Caco-2 (cell line): ENCODE measurements at regions not wholly inside any gene's neighbourhood (a gene's known extent, or its start where the extent isn't known, plus 50 kb on each side); places are given as distances from the start of the nearest gene placed in this dataset.

ENCODE experiments used
- BruUV-seq: library from RNA; stranded (reverse); fragments of 400-500 nt; replicated peaks from 2 replicates; lab custom pipeline; 2021; lab: Mats Ljungman, UMichigan
- CTCF ChIA-PET: fragments of 300-600 bp; sonication (Branson Sonifier 250); formaldehyde crosslinking; loops from one replicate; lab custom pipeline; 2022; ENCODE audit warnings: antibody characterized with exemption; lab: Charles Lee
- POLR2A ChIA-PET: fragments of 300-600 bp; sonication (Branson Sonifier 250); formaldehyde crosslinking; loops from one replicate; lab custom pipeline; 2022; ENCODE audit warnings: antibody characterized with exemption; lab: Charles Lee
- DNase-seq, 2 experiments: peaks; one replicate each; pipeline versions ENCODE4 v3.0.0 to v3.0.0-alpha.2; 2020 to 2022
- H3K27me3 ChIP-seq: replicated peaks from 2 replicates; pipeline ENCODE4 v1.6.0; 2011; ENCODE audit warnings: low read length; ENCODE audit not compliant: control insufficient read depth, insufficient read depth
- H3K36me3 ChIP-seq: 2 replicates; pipeline ENCODE4 v1.5.1; 2011; ENCODE audit warnings: low read length; ENCODE audit not compliant: control insufficient read depth, insufficient read depth
- H3K4me1 ChIP-seq: fragments of 250-450 bp; sonication (Bioruptor Pico); 2 replicates; pipeline ENCODE4 v1.5.1; 2020; ENCODE audit warnings: mild to moderate bottlenecking
- H3K4me3 ChIP-seq: 2 replicates; pipeline ENCODE4 v1.5.1; 2011; ENCODE audit warnings: low read depth, mild to moderate bottlenecking, control low read depth, low read length
- H3K9me3 ChIP-seq: fragments of 250-450 bp; sonication (Bioruptor Pico); 2 replicates; pipeline ENCODE4 v1.5.1; 2020; ENCODE audit warnings: mild to moderate bottlenecking, moderate library complexity
- H3K27ac Mint-ChIP-seq: one replicate; pipeline ENCODE4 v1.8.0; 2022; ENCODE audit warnings: mixed read lengths; ENCODE audit not compliant: unreplicated experiment
- H3K27me3 Mint-ChIP-seq: one replicate; pipeline ENCODE4 v1.8.0; 2022; ENCODE audit warnings: mixed read lengths; ENCODE audit not compliant: insufficient read depth, unreplicated experiment
- H3K36me3 Mint-ChIP-seq: one replicate; pipeline ENCODE4 v1.8.0; 2022; ENCODE audit warnings: mild to moderate bottlenecking, mixed read lengths; ENCODE audit not compliant: insufficient read depth, unreplicated experiment
- H3K4me1 Mint-ChIP-seq: one replicate; pipeline ENCODE4 v1.8.0; 2022; ENCODE audit warnings: low read depth, mixed read lengths; ENCODE audit not compliant: unreplicated experiment
- H3K4me3 Mint-ChIP-seq: one replicate; pipeline ENCODE4 v1.8.0; 2022; ENCODE audit warnings: mild to moderate bottlenecking, moderate library complexity, mixed read lengths; ENCODE audit not compliant: unreplicated experiment
- H3K9me3 Mint-ChIP-seq: one replicate; pipeline ENCODE4 v1.8.0; 2022; ENCODE audit warnings: mixed read lengths; ENCODE audit not compliant: unreplicated experiment
- intact Hi-C: fragments of 100-400 bp; cut with micrococcal nuclease; formaldehyde crosslinking; loops from one replicate; pipeline ENCODE4 v1.10.0; 2022; ENCODE audit not compliant: unreplicated experiment
- TF ChIP-seq, protein P1 (sequence below), 2 experiments: fragments of 200-600 bp in 1 of 2; IDR thresholded peaks; 1 replicate in 1 of 2; 2 replicates in 1 of 2; pipeline versions ENCODE4 v1.5.1 to v1.8.0; 2011 to 2022; ENCODE audit warnings: antibody characterized with exemption in 1 of 2, control low read depth in 1 of 2, inconsistent platforms in 1 of 2, low read depth in 1 of 2, low read length in 1 of 2, mild to moderate bottlenecking in 1 of 2, moderate library complexity in 1 of 2; ENCODE audit not compliant: insufficient read depth in 1 of 2, severe bottlenecking in 1 of 2, unreplicated experiment in 1 of 2

DNA sequence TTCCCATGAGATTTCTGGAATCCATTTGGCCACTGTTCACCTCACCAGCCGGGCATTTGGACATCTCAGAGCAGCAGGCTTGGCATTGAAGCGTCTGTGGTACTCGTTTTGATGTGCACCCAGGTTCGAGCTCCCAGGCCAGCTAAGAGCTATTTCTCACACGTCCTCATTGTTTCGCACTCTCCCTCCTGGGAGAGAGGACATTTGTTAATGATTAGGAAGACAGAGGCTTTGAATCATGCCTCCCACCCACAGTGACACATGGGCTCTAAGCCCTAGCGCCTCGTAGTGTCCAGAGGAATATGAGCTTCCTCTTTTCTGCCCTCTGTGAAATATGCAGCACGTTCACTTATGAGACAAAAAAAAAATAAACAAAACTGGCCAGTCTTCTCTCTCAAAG, 361.8 kb downstream of the RND3 start:
- ChIA-PET CTCF (no interaction called here), POLR2A (interaction anchor here (0.7 kb wide), 1 partner anchor 340 kb away, joined by 3 read pairs; no protein-coding TSS in a partner anchor)
- H3K4me1 Mint-ChIP-seq = peaks cover 17% of the 10 kb centered on the region
- Histone ChIP-seq H3K9me3 (no peaks in the 10 kb centered on the region; the same call in 1 of the 2 replicates), H3K27me3 (no peaks in the 10 kb centered on the region), H3K4me1 (peaks cover 23% of the 10 kb centered on the region), H3K4me3 (no peak overlapping the region), H3K36me3 (no peaks in the 10 kb centered on the region)
- no peak for DNase-seq
- peaks cover 10% of the 10 kb centered on the region for H3K9me3 Mint-ChIP-seq
- no TSS peak for BruUV-seq
- H3K27ac Mint-ChIP-seq = no peak overlapping the region
- no peaks in the 10 kb centered on the region for H3K27me3 Mint-ChIP-seq
- no peak overlapping the region for H3K4me3 Mint-ChIP-seq
- TF ChIP-seq, protein P1, sequence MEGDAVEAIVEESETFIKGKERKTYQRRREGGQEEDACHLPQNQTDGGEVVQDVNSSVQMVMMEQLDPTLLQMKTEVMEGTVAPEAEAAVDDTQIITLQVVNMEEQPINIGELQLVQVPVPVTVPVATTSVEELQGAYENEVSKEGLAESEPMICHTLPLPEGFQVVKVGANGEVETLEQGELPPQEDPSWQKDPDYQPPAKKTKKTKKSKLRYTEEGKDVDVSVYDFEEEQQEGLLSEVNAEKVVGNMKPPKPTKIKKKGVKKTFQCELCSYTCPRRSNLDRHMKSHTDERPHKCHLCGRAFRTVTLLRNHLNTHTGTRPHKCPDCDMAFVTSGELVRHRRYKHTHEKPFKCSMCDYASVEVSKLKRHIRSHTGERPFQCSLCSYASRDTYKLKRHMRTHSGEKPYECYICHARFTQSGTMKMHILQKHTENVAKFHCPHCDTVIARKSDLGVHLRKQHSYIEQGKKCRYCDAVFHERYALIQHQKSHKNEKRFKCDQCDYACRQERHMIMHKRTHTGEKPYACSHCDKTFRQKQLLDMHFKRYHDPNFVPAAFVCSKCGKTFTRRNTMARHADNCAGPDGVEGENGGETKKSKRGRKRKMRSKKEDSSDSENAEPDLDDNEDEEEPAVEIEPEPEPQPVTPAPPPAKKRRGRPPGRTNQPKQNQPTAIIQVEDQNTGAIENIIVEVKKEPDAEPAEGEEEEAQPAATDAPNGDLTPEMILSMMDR (IDR thresholded peaks at IDR 0.05; ENCODE audit: insufficient read depth in 1 of 2, low read depth in 1 of 2, low read length in 1 of 2, severe bottlenecking in 1 of 2, unreplicated experiment in 1 of 2) = no peak
- no peaks in the 10 kb centered on the region for H3K36me3 Mint-ChIP-seq
- intact Hi-C loops = no loop called here

DNA sequence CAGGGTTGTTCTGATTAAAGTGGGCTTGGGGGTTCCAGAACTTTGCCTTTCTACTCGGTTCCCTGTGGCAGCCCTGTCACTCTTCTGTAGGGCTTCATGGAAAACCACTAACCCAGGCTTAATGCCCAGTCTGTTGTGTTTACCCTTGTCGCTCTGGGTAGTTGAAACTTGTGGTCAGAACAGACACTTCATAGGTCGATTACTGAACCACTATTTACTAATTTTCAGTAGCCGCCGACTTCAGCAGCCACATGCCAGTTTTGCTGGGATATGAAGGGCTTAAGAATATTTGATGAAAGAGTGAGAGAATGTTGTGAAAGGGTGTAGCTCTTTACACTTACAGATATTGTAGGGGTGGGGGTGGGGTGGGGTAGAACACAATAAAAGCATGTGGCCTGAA, 362.3 kb downstream of the RND3 start:
- POLR2A ChIA-PET = no interaction called here
- no peak for DNase-seq
- TF ChIP-seq, protein P1 (IDR thresholded peaks at IDR 0.05; ENCODE audit: insufficient read depth in 1 of 2, low read depth in 1 of 2, low read length in 1 of 2, severe bottlenecking in 1 of 2, unreplicated experiment in 1 of 2) = no peak
- Mint-ChIP-seq H3K9me3 (peaks cover 10% of the 10 kb centered on the region), H3K4me1 (peaks cover 12% of the 10 kb centered on the region), H3K36me3 (no peaks in the 10 kb centered on the region), H3K27me3 (no peaks in the 10 kb centered on the region), H3K27ac (no peak overlapping the region), H3K4me3 (no peak overlapping the region)
- no peak overlapping the region for H3K4me3 ChIP-seq
- BruUV-seq = no TSS peak
- CTCF ChIA-PET = no interaction called here
- no peaks in the 10 kb centered on the region for H3K27me3 ChIP-seq
- no peaks in the 10 kb centered on the region for H3K36me3 ChIP-seq
- no peaks in the 10 kb centered on the region for H3K9me3 ChIP-seq
- intact Hi-C loops = no loop called here
- H3K4me1 ChIP-seq = 0 out of 2 replicates have a peak, but pooled peaks cover 18% of the 10 kb centered on the region

DNA sequence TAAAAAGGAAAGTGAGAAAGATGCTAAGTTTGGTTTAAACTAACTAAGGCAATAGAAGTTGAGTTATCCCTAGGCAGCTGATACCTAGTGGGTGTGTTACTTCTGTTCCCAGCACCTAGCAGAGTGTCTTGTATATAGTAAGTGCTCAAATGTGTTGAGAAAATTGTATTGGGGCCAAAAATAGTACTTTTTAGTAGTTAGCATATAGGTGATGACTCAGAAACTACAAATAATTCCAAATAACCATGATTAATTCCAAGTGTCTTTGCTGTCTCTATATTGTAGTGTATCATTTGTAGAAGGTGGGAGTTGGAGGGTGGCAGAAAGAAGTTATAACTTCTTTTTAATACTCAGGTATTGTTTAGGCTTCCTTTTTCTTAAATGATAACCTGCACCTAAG, 362.7 kb downstream of the RND3 start:
- H3K27me3 Mint-ChIP-seq = no peaks in the 10 kb centered on the region
- H3K9me3 Mint-ChIP-seq = peaks cover 10% of the 10 kb centered on the region
- no peaks in the 10 kb centered on the region for H3K36me3 ChIP-seq
- ChIA-PET POLR2A (no interaction called here), CTCF (no interaction called here)
- DNase-seq = no peak
- no peak overlapping the region for H3K27ac Mint-ChIP-seq
- no peak overlapping the region for H3K4me3 Mint-ChIP-seq
- H3K9me3 ChIP-seq = no peaks in the 10 kb centered on the region
- intact Hi-C loops = no loop called here
- H3K4me1 ChIP-seq = 0 out of 2 replicates have a peak, but pooled peaks cover 13% of the 10 kb centered on the region
- TF ChIP-seq, protein P1 (IDR thresholded peaks at IDR 0.05; ENCODE audit: insufficient read depth in 1 of 2, low read depth in 1 of 2, low read length in 1 of 2, severe bottlenecking in 1 of 2, unreplicated experiment in 1 of 2) = no peak
- no peaks in the 10 kb centered on the region for H3K27me3 ChIP-seq
- BruUV-seq = no TSS peak
- H3K4me1 Mint-ChIP-seq = peaks cover 8% of the 10 kb centered on the region
- no peak overlapping the region for H3K4me3 ChIP-seq
- no peaks in the 10 kb centered on the region for H3K36me3 Mint-ChIP-seq
